WTC11 (cell line): ENCODE measurements at regions not wholly inside any gene's neighbourhood (a gene's known extent, or its start where the extent isn't known, plus 50 kb on each side); places are given as distances from the start of the nearest gene placed in this dataset.
"Not testable (repeated sequence)": the region's sequence is repeated elsewhere in the genome, so short reads cannot be mapped to it uniquely, and the experiment has no call there.

ENCODE experiments used
- ATF3 ChIP-seq: sonication (generic); formaldehyde crosslinking; conservative IDR thresholded peaks from 2 replicates; pipeline ENCODE4 v1.8.1; 2022; ENCODE audit warnings: mild to moderate bottlenecking, missing genetic modification reagents
- CREB1 ChIP-seq: sonication (generic); formaldehyde crosslinking; IDR thresholded peaks from 2 replicates; pipeline ENCODE4 v1.8.0; 2023; ENCODE audit warnings: mild to moderate bottlenecking, missing genetic modification reagents
- ETV6 ChIP-seq: sonication (generic); formaldehyde crosslinking; IDR thresholded peaks from 2 replicates; pipeline ENCODE4 v1.8.1; 2022; ENCODE audit warnings: mild to moderate bottlenecking, missing genetic modification reagents
- FOXJ3 ChIP-seq: sonication (generic); formaldehyde crosslinking; IDR thresholded peaks from 2 replicates; pipeline ENCODE4 v1.9.0; 2021; ENCODE audit warnings: missing genetic modification reagents, mild to moderate bottlenecking, borderline replicate concordance
- KAT7 ChIP-seq: sonication (generic); formaldehyde crosslinking; IDR thresholded peaks from 2 replicates; pipeline ENCODE4 v1.8.1; 2023; ENCODE audit warnings: missing genetic modification reagents, mild to moderate bottlenecking, borderline replicate concordance
- MXD4 ChIP-seq: fragments of 250-450 bp; sonication (Bioruptor Pico); IDR thresholded peaks from 2 replicates; pipeline ENCODE4 v1.8.0; 2021; ENCODE audit warnings: mild to moderate bottlenecking, moderate library complexity, borderline replicate concordance
- NR2C2 ChIP-seq: sonication (generic); formaldehyde crosslinking; IDR thresholded peaks from 2 replicates; pipeline ENCODE4 v1.8.0; 2022; ENCODE audit warnings: mild to moderate bottlenecking, missing genetic modification reagents
- ZNF121 ChIP-seq: sonication (generic); formaldehyde crosslinking; IDR thresholded peaks from 2 replicates; pipeline ENCODE4 v1.8.0; 2023; ENCODE audit warnings: missing genetic modification reagents
- TF ChIP-seq, protein P1 (sequence below): sonication (generic); formaldehyde crosslinking; IDR thresholded peaks from 2 replicates; pipeline ENCODE4 v1.8.1; 2023; ENCODE audit warnings: mild to moderate bottlenecking, moderate library complexity, missing genetic modification reagents
- TF ChIP-seq, protein P2 (sequence below): sonication (generic); formaldehyde crosslinking; IDR thresholded peaks from 2 replicates; pipeline ENCODE4 v1.8.0; 2022; ENCODE audit warnings: mild to moderate bottlenecking, missing genetic modification reagents
- TF ChIP-seq, protein P3 (sequence below): fragments of 200-600 bp; IDR thresholded peaks from 2 replicates; pipeline ENCODE4 v1.8.0; 2022; ENCODE audit warnings: antibody characterized with exemption
- TF ChIP-seq, protein P4 (sequence below): sonication (generic); formaldehyde crosslinking; IDR thresholded peaks from 2 replicates; pipeline ENCODE4 v1.8.1; 2023; ENCODE audit warnings: mild to moderate bottlenecking, missing genetic modification reagents, moderate library complexity

GRCh38 chr2:133998726-133999125 lies 255.1 kb upstream of the MGAT5 start:
- TF ChIP-seq CREB1 (CRISPR knock-in tag); ZNF121 (CRISPR knock-in tag); MXD4 (CRISPR knock-in tag); NR2C2 (CRISPR knock-in tag); ATF3; KAT7 (CRISPR knock-in tag); FOXJ3 (CRISPR knock-in tag); ETV6 (CRISPR knock-in tag): not testable (repeated sequence)
- TF ChIP-seq, protein P1, sequence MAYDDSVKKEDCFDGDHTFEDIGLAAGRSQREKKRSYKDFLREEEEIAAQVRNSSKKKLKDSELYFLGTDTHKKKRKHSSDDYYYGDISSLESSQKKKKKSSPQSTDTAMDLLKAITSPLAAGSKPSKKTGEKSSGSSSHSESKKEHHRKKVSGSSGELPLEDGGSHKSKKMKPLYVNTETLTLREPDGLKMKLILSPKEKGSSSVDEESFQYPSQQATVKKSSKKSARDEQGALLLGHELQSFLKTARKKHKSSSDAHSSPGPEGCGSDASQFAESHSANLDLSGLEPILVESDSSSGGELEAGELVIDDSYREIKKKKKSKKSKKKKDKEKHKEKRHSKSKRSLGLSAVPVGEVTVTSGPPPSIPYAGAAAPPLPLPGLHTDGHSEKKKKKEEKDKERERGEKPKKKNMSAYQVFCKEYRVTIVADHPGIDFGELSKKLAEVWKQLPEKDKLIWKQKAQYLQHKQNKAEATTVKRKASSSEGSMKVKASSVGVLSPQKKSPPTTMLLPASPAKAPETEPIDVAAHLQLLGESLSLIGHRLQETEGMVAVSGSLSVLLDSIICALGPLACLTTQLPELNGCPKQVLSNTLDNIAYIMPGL (CRISPR knock-in tag): not testable (repeated sequence)
- TF ChIP-seq, protein P2, sequence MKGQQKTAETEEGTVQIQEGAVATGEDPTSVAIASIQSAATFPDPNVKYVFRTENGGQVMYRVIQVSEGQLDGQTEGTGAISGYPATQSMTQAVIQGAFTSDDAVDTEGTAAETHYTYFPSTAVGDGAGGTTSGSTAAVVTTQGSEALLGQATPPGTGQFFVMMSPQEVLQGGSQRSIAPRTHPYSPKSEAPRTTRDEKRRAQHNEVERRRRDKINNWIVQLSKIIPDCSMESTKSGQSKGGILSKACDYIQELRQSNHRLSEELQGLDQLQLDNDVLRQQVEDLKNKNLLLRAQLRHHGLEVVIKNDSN (CRISPR knock-in tag): not testable (repeated sequence)
- TF ChIP-seq, protein P3, sequence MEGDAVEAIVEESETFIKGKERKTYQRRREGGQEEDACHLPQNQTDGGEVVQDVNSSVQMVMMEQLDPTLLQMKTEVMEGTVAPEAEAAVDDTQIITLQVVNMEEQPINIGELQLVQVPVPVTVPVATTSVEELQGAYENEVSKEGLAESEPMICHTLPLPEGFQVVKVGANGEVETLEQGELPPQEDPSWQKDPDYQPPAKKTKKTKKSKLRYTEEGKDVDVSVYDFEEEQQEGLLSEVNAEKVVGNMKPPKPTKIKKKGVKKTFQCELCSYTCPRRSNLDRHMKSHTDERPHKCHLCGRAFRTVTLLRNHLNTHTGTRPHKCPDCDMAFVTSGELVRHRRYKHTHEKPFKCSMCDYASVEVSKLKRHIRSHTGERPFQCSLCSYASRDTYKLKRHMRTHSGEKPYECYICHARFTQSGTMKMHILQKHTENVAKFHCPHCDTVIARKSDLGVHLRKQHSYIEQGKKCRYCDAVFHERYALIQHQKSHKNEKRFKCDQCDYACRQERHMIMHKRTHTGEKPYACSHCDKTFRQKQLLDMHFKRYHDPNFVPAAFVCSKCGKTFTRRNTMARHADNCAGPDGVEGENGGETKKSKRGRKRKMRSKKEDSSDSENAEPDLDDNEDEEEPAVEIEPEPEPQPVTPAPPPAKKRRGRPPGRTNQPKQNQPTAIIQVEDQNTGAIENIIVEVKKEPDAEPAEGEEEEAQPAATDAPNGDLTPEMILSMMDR: not testable (repeated sequence)
- TF ChIP-seq, protein P4, sequence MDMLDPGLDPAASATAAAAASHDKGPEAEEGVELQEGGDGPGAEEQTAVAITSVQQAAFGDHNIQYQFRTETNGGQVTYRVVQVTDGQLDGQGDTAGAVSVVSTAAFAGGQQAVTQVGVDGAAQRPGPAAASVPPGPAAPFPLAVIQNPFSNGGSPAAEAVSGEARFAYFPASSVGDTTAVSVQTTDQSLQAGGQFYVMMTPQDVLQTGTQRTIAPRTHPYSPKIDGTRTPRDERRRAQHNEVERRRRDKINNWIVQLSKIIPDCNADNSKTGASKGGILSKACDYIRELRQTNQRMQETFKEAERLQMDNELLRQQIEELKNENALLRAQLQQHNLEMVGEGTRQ (CRISPR knock-in tag): not testable (repeated sequence)
